HG03575 (cell line): ENCODE measurements at regions not wholly inside any gene's neighbourhood (a gene's known extent, or its start where the extent isn't known, plus 50 kb on each side); places are given as distances from the start of the nearest gene placed in this dataset.
"Not testable (repeated sequence)": the region's sequence is repeated elsewhere in the genome, so short reads cannot be mapped to it uniquely, and the experiment has no call there.

Experiments used
- ATAC-seq: cut with Tn5 transposase; IDR thresholded peaks from one replicate; pipeline ENCODE4 v1.9.1; 2021; ENCODE audit not compliant: unreplicated experiment, insufficient number of reproducible peaks, low FRiP score; ENCODE audit errors: extremely low read depth

DNA sequence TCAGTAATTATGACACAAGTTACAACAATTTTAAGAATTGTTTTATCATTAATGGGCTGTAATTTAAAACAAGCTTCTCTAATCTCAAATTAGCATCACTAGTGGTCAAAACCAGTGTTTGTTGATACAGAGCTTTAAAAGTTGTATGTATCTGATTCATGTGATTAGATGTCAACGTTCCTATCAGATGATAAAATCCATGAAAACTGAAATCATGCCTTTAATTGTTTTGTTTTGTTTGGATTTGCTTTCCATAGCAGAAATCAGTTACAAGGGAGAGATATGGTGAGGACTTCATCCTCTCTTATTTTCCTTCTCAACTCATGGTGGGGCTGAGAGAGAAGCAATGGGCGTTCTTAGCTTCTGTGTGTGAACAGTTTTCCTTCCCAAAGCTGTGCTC lies 469.6 kb downstream of the PID1 start:
- no peak for ATAC-seq

DNA sequence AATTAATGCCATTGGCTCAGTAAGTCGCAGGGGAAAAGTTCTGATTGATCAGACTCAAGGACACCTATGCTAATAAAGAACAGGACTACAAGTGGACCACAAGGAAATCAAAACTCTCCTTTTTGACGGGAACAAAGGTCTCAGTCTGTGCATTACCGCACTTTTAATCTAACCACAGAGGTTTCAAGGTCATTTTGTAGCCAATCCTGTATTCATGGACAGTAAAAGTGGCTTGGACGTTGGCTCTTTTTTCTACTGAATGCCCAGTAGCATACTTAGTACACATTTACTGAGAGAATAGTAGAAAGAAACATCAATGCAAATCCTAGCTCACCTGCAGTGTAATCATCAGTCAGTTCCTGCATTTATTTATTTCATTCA lies 471.9 kb downstream of the PID1 start:
- ATAC-seq, result no peak

DNA sequence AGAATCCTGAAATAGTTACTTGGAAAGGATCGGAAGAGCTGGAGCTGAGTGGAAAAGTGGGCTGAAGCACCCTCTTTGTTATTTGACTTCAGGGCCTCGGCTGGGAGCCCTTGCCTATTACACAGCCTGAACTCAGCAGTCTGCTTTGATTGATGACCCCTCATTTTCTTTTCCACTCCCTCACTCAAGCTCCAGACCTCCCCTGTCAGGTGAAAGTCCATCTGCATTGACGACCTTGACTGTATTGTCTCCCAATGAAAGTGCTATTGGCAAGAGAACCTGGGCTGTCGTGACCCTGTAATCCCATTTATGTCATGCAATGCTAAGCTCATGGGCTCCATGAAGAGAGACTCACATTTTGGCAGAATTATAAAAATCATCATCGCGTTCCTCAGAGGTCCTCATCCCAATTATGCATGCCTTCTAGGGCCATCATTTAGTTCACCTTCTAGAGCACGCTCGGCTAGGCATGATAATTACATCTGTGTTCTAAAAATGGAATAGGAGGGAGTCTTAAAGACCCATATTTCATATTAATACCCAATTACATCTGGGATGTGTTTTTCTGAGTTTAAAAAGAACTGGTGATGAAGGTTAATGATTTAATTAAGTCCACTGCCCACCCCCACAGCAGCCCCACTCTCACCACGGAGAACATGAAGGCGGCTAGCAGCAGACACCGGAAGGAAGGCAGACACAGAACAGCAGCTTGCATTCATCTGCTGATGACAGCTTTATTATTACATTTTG lies 472.5 kb downstream of the PID1 start:
- ATAC-seq, result no peak

DNA sequence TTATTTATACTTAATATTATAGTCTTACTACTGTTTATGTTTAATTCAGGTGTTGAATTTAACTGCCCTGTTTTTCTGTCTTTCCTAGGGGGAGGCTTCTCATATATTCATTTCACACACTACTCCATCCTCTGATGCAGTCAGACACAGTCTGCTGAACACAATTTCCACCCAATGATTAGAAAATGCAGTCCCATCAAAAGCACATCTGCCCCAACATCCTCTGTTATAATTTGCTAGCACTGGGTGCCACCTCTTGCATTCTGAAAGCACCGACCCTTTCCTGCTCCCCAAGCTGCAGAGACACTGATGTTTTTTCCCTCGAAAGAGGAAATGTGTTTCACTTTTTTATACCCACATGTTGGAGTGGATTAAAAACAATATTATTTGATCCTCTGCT lies 474.7 kb downstream of the PID1 start:
- no peak for ATAC-seq

DNA sequence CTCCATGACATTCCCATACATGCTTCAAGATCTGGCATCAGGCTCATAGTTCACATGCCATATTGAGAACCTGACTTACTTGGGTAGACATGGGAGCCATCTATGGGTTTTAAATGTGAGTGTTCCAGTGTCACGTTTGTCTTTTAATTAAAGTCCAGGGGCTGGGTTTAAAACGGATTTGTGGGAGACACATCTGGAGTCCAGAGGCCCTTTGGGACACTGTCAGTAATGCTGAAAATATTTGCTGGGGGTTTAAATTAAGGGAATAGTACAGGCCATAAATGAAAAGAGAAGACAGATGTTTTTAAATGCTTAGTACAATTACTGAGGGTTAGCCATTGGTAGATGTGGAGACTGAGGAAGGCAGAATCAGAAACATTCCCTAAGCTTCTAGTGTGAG lies 478.0 kb downstream of the PID1 start:
- ATAC-seq, result no peak

DNA sequence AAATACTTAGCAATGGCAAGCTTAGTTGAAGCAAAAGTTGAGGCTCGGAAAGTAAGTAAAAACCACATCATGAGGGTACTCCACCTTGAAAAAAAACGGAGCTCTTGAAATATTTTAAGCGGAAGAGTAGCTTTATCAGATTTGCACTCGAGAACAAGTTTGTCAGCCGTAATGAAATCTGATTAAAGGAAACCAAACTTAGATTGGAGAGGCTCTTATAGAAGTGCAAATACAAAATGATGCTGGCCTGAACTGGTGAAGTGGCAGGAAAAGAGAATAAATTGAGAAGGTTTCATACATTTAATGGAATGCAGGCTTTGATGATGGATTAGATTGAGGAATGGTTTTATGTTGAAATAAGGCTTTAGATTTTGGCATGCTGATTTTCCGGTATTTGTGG lies 484.2 kb downstream of the PID1 start:
- ATAC-seq, result no peak

DNA sequence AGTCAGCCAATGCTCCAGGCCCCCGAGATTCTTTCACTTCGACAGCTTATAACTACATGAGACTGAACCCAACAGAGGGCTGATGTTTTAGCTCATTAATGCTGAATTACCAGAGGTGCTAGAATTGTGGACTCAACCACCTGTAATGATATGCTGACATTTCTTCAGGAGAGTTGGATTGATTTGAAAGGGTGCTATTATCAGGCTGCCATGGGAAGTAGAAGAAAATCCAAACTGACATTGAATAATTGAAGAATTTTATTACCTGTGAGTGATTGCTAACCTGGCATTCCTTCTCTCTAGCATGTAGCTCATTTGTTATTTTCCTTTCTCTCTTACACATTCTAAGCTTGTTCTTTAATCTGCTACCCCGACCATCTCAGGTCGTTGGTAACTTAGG lies 488.8 kb downstream of the PID1 start:
- no peak for ATAC-seq

DNA sequence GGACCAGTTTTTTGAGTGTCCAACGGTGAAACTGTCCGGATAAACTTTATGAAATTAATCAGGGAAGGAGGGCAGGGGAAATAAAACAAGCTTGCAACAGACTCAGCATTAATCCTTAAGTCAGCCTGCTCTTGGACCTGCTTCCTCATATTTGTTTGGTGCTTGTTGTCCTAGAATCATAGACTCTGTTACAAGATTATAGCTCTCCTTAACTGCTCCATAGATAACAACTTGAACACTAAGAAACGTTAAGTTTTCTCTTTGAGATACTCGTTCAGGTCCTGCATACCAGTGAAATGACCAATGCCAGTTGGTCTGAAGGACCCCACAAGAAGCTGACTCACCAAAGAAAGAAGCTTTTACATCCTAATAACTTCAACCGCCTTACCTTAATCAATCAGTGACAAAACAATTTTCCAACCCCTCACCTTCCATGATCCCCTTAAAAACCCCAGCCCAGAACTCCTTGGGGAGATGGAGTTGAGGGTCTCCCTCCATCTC lies 493.2 kb downstream of the PID1 start:
- ATAC-seq, result no peak

DNA sequence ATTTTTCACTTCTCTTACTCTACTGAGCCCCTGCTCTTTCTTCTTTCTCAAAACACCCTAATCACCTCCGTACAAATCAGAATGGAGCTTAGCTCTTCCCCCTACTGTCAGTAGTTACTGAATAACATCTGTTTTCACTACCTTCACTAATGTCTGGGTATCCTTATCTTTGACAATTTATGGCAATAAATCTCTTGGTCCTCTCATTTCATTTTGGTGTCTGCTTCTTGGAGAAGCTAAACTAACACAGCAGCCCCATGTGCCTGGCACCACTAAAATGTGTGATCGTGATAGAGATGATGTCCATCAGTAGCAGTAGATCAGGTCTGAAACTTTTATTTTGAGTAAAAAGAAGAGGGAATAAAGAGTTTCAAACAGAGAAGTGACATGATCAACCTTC lies 496.5 kb downstream of the PID1 start:
- no peak for ATAC-seq

DNA sequence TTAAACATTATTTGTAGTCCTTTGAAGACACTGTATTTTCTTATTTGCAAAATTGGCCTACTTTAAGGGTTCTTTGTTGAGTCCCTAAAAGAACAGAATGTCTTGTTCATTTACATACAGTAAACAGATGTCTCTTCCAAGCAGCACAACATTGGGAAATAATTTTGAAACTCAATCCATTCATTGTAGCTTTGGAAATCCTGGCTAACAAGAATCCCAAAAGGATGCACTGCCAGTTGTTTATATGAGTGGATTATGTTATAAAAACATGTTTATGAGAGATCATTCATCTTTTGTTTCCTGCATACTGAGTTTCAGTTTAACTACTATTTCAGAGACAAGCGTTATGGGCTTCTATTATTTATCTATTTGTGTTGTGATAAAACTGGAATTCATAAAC lies 499.3 kb downstream of the PID1 start:
- ATAC-seq, result no peak

DNA sequence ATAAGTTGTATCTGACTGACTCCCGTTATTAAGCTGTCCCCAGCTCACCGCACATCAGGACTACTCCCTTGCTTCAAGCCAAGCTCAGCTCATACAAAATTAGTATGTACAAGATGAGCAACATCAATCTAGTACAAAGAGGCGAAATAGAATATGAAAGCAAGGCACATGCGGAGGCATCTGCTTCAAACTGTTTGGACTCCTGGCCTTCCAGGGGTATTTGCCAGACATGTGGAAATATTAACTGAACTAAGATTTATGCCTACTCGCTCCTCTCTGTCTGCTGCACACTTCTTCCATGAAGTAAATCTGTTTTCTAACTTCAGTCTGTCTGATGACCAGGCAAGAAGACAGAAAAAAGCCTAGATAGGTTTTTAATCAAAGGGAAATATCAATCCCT lies 499.8 kb downstream of the PID1 start:
- no peak for ATAC-seq

DNA sequence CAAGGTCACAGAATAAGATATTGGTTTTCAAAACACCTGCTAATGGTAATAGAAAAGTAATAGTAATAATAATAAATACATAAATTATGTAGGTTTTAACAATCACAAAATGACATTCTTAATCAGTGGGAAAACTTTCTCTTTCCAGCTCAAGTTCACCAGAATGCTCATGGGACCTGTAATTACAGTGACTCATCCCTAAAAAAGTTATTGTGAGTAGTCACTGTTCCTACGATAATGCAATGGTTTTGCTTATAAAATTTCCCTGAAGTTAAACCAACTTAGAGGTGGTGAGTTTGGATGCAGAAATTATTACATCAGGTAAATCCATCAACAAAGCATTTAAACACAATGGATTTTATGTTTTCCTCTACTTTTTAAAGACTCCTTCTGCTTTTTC lies 502.3 kb downstream of the PID1 start:
- no peak for ATAC-seq

DNA sequence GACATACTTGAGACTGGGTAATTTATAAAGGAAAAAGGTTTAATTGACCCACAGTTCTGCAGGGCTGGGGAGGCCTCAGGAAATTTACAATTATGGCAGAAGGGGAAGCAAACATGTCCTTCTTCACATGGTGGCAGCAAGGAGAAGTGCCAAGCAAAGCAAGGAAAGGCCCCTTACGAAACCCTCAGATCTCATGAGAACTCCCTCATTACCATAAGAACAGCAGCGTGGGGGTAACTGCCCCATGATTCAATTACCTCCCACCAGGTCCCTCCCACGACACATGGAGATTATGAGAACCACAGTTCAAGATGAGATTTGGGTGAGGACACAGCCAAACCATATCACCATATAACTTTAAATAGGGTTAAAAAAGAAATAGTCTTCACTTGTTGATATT lies 502.9 kb downstream of the PID1 start:
- ATAC-seq, result not testable (repeated sequence)

DNA sequence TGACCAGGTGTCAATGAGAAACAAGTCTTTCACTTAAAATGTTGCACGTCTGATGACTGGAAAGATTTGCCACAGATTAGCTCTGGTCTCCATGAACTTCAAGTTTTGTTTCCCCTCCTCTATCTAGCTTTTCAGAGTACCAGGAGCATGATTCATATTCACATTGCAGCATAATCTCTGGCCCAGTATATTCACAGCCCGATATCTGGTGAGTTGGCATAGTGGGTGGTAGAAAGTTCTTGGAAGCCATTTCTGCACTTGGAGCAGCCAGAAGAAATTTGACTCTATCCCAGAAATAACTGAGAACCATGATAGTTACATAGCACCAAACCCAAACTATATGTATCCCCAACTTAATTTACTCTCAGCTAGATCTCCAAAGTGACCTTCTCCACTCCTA lies 503.9 kb downstream of the PID1 start:
- ATAC-seq, result no peak

DNA sequence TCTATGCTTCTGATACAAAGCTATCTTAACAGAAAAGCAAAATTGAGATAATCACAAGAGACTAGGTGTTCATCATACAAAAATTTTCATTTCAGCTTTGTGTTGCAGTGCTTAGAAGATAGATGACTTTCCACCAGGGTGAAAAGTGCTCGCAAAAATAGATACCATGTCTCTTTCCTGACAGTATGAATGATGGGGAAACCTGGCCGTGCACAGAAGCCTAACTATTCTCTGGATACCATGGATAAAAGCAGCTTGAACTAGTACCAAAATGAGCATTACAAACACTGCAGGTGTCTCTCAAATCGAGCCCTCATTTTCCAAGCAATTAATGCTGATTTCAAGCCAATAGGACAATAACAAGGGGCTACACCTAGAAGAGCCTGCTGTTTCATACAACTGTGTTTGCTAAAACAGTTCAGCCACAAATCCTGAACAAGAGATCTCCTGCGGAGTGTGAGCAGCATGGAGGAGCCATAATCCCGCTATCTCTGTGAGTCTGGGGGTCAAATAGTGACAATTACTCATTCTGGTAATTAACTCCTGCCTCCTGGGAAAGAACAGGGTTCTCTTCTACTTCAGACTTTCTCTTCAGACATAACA lies 507.6 kb downstream of the PID1 start:
- ATAC-seq, result no peak

DNA sequence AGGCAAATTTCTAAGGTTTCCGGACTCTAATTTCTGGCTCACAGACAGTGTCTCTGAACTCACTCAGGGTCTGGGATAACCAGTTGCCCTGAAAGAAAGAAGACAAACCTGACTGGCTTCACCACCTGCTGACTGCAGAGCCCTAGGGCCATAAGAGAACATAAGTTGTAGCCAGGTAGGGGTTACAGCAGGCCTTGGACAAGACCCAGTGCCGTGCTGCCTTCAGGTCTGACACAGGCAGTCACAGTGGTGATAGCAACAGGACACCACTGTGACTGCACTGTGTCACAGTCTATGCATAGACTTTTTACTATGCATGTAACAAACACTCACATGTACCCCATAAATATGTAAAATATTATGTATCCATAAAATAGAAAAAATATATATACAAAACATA lies 508.5 kb downstream of the PID1 start:
- ATAC-seq, result no peak

DNA sequence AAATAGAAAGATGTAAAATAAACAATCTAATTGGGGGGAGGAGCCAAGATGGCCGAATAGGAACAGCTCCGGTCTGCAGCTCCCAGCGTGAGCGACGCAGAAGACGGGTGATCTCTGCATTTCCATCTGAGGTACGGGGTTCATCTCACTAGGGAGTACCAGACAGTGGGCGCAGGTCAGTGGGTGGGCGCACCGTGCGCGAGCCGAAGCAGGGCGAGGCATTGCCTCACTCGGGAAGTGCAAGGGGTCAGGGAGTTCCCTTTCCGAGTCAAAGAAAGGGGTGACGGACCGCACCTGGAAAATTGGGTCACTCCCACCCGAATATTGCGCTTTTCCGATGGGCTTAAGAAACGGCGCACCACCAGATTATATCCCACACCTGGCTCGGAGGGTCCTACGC lies 515.4 kb downstream of the PID1 start:
- not testable (repeated sequence) for ATAC-seq

DNA sequence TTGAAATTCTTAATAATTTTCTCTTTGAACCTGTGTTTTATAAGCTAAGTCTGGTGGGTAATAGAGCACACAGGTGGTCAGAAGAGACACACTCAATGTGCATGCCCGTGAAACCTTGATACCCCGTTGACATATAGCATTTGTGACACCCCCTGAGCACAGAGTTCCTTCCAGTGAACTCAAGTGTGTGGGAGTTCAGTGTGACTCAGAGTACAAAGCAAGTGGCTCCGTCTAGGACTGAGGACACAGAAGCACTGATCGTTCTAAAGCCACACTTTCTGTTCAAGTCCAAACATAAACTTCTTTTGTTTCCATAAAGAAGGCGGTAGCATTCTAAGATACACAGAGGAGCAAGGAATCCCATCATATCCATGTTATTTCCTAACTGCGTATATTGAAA lies 523.6 kb downstream of the PID1 start:
- no peak for ATAC-seq

DNA sequence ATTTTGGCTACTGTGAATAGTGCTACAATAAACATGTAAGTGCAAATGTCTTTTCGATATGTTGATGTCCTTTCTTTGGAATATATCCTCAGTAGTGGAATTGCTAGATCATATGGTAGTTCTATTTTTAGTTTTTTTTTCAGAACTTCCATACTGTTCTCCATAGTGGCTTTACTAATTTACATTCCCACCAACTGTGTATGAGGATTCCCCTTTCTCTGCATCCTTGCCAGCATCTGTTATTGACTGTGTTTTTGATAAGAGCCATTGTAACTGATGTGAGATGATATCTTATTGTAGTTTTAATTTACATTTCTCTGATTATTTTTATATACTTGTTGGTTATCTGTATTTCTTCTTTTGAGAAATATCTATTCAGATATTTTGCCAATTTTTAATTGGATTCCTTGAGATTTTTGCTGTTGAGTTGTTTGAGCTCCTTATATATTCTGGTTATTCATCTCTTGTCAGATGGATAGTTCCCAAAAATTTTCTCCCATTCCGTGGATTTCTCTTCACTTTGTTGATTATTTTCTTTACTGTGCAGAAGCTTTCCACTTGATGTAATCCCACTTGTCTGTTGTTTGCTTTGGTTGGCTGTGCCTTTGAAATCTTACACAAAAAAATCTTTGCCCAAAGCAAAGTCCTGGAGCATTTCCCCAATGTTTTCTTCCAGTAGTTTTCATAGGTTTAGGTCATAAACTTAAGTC lies 532.3 kb downstream of the PID1 start:
- no peak for ATAC-seq

DNA sequence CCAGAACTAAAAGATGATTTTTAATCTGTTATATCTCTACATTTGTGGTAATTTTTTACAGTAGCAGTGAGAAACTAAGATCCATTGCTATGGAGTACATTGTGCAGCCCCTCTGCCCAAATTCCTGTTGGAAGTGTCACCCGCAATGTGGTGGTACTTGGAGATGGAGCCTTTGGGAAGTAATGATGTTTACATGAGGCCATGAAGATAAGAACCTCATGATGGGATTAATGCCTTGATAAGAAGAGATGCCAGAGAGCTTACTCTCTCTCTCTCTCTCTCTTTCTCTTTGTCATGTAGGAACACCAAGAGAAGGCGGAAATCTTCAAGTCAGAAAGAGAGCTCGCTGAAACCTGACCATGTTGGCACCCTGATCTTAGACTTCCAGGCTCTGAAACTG lies 535.4 kb downstream of the PID1 start:
- ATAC-seq, result no peak
